ENCODE measurements at regions not wholly inside any gene's neighbourhood (a gene's known extent, or its start where the extent isn't known, plus 50 kb on each side); places are given as distances from the start of the nearest gene placed in this dataset.
"Not testable (repeated sequence)": the region's sequence is repeated elsewhere in the genome, so short reads cannot be mapped to it uniquely, and the experiment has no call there.

GRCh38 chr12:75856235-75856634 is 175.3 kb downstream of the PHLDA1 start:
- POLR2A ChIA-PET (ENCODE audit: low non-redundant PET) = no interaction called here
- CTCF ChIA-PET = no interaction called here
- no peak for TF ChIP-seq CTCF (conservative IDR thresholded peaks at IDR 0.05; ENCODE audit: low read depth)
- no peak for DNase-seq (ENCODE audit: low spot score)
- no peak overlapping the region for H3K27ac ChIP-seq

- CTCF ChIA-PET = no interaction called here
- H3K27ac ChIP-seq = no peak overlapping the region
- no peak for TF ChIP-seq CTCF (conservative IDR thresholded peaks at IDR 0.05; ENCODE audit: low read depth)
- DNase-seq (ENCODE audit: low spot score) = no peak
- POLR2A ChIA-PET (ENCODE audit: low non-redundant PET) = no interaction called here
Measured at GRCh38 chr12:75855360-75855759, 176.2 kb downstream of the PHLDA1 start.

- H3K27ac ChIP-seq = no peak overlapping the region
- no peak for DNase-seq (ENCODE audit: low spot score)
- no peak for TF ChIP-seq CTCF (conservative IDR thresholded peaks at IDR 0.05; ENCODE audit: low read depth)
- POLR2A ChIA-PET (ENCODE audit: low non-redundant PET) = no interaction called here
- CTCF ChIA-PET = interaction anchor here (0.7 kb wide), 1 partner anchor 9 kb away, joined by 3 read pairs; no protein-coding TSS in a partner anchor
Measured at GRCh38 chr12:75854681-75855309, 176.8 kb downstream of the PHLDA1 start.

GRCh38 chr12:75854137-75854536 is 177.4 kb downstream of the PHLDA1 start:
- H3K27ac ChIP-seq; DNase-seq (ENCODE audit: low spot score); POLR2A ChIA-PET (ENCODE audit: low non-redundant PET): not testable (repeated sequence)
- CTCF ChIA-PET = interaction anchor here (0.6 to 0.7 kb wide), 3 partner anchors 9 to 216 kb away, joined by 3 read pairs; no protein-coding TSS in a partner anchor

- DNase-seq (ENCODE audit: low spot score) = no peak
- H3K27ac ChIP-seq = no peak overlapping the region
- ChIA-PET POLR2A (ENCODE audit: low non-redundant PET) (no interaction called here), CTCF (interaction anchor here (0.6 to 0.7 kb wide), 4 partner anchors 27 to 236 kb away, joined by 3 to 5 read pairs (median 4); no protein-coding TSS in a partner anchor)
- no peak for TF ChIP-seq CTCF (conservative IDR thresholded peaks at IDR 0.05; ENCODE audit: low read depth)
Measured at GRCh38 chr12:75853626-75854025, 177.9 kb downstream of the PHLDA1 start.

GRCh38 chr12:75852956-75853355 is 178.6 kb downstream of the PHLDA1 start:
- ChIA-PET POLR2A (ENCODE audit: low non-redundant PET) (no interaction called here), CTCF (no interaction called here)
- TF ChIP-seq CTCF (conservative IDR thresholded peaks at IDR 0.05; ENCODE audit: low read depth) = no peak
- DNase-seq (ENCODE audit: low spot score) = no peak
- H3K27ac ChIP-seq = no peak overlapping the region

- no peak for TF ChIP-seq CTCF (conservative IDR thresholded peaks at IDR 0.05; ENCODE audit: low read depth)
- POLR2A ChIA-PET (ENCODE audit: low non-redundant PET) = no interaction called here
- CTCF ChIA-PET = interaction anchor here (0.6 kb wide), 1 partner anchor 321 kb away, joined by 3 read pairs; no protein-coding TSS in a partner anchor
- DNase-seq (ENCODE audit: low spot score) = peak; percentile 49
- H3K27ac ChIP-seq = no peak overlapping the region
Measured at GRCh38 chr12:75852143-75852542, 179.4 kb downstream of the PHLDA1 start.

All from RWPE1 (cell line).